22Rv1 (cell line): ENCODE measurements at regions not wholly inside any gene's neighbourhood (a gene's known extent, or its start where the extent isn't known, plus 50 kb on each side); places are given as distances from the start of the nearest gene placed in this dataset.
A peak's percentile ranks its signal among the peaks of the same experiment; 100 is the strongest.

Source experiments
- H3K27ac ChIP-seq: fragments of 450-650 bp; 2 replicates; pipeline ENCODE4 v1.5.1; 2017
- ZFX ChIP-seq: fragments of 450-650 bp; IDR thresholded peaks from 2 replicates; pipeline ENCODE4 v1.6.1; 2017; ENCODE audit warnings: antibody characterized with exemption, borderline replicate concordance
- TF ChIP-seq, protein P1 (sequence below): fragments of 450-650 bp; IDR thresholded peaks from 2 replicates; pipeline ENCODE4 v1.5.1; 2017; ENCODE audit warnings: mild to moderate bottlenecking

DNA sequence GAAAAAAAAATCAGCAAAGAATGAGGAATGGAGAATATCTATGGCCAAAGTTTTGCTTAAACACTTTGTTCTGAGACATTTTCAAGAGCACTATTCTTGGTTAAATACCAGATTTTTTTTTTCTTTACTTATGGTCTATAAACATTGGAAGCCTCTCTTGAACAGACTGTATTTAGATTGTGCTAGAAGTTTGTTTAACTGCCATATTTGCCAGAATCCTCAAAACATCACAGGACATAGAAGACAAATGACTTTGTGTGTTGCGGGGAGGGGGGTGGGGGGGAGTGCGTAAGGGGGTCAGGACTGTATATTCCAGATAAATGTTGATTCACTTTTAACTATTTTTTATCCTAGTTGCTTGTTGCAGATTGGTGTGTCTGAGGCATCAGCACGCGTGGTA is 262.0 kb downstream of the MEIS1 start:
- TF ChIP-seq, protein P1, sequence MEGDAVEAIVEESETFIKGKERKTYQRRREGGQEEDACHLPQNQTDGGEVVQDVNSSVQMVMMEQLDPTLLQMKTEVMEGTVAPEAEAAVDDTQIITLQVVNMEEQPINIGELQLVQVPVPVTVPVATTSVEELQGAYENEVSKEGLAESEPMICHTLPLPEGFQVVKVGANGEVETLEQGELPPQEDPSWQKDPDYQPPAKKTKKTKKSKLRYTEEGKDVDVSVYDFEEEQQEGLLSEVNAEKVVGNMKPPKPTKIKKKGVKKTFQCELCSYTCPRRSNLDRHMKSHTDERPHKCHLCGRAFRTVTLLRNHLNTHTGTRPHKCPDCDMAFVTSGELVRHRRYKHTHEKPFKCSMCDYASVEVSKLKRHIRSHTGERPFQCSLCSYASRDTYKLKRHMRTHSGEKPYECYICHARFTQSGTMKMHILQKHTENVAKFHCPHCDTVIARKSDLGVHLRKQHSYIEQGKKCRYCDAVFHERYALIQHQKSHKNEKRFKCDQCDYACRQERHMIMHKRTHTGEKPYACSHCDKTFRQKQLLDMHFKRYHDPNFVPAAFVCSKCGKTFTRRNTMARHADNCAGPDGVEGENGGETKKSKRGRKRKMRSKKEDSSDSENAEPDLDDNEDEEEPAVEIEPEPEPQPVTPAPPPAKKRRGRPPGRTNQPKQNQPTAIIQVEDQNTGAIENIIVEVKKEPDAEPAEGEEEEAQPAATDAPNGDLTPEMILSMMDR, result no peak
- TF ChIP-seq ZFX, result no peak

DNA sequence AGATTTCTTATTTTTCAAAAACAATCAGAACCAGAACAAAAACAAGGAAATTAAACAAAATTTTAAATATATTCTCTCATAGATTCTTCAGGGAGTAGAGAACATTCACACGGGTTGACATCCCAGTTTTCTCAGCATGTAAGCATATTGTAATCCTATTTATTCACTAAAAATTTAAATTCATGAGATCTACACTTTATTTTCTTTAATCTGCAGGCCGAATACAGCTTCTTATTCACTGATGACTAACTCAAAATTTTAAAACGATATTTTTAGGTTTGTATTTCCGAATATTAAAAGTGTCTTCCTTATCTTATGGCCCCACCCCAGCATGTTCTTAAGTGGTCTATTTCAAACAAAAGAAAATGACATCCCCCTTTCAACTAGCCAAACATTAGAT is 262.4 kb downstream of the MEIS1 start:
- H3K27ac ChIP-seq, result no peak overlapping the region
- no peak for TF ChIP-seq ZFX
- TF ChIP-seq, protein P1, result no peak

More for the DNA sequence above, 262.0 kb downstream of the MEIS1 start:
- H3K27ac ChIP-seq, result no peak overlapping the region

DNA sequence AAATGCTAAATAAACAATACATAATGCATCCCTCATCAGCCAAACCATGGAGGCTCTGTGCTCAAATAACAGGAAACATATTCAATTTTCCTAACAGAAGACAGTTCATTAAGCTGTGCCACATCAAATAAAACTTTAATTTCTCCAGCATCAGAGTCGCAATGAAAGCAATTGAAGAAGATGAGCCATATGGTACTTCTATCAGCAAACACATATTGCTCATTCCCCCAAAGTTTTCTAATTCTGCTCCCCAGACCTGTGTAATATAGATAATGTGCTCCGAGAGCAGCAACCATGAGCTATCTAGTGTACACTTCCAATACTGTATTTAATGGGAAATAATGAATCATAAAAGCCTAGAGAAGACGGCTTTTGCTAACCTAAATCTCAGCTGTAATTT is 263.2 kb downstream of the MEIS1 start:
- TF ChIP-seq ZFX, result no peak
- TF ChIP-seq, protein P1, result no peak
- H3K27ac ChIP-seq, result no peak overlapping the region

DNA sequence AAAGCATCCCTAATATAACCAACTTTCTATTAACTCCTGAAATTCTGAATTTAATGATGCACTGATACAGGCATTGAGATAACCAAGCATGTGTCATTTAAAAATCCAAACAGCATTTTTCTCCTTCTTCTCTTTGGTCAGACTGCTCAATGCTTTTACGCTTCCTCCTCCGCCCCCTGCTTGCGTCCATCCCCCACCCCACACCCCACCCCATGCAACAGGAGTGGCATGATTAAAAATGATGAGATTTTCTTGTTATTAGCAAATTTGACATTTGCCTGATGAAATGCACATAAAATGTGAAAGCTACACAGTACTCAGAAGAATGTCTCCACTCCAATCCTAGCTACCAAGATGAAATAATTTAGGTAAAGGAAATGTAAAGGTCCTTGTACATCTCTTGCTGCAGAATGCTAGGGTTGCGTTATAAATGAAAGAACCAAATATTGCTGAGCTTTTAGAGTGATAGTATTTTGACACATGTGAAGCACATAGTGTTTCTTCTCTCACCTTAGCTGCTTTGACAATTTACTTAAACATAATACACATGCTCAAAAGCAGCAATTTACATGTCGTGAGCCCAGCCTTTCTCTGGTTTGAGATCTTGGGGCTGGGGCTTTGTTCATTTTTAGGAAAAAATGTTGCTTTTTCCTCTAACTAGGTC is 263.8 kb downstream of the MEIS1 start:
- no peak overlapping the region for H3K27ac ChIP-seq
- TF ChIP-seq, protein P1, result no peak
- TF ChIP-seq ZFX, result no peak

DNA sequence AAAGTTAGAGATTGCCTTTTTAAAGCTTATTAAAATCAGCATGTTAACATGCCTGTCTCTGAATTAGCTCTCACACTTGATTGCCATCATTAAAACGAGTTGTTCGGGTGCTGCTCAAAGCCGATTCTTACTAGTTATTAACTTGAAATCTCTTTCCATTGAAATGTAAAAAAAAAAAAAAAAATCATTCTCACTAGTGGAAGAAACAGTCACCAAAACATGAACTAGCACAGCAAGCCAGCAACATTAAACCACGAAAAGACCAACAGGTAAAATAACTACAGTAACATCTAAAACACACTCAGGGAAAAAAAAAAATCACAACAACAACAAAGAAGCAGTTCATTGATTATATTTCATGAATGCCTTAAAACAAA is 264.5 kb downstream of the MEIS1 start:
- no peak overlapping the region for H3K27ac ChIP-seq
- TF ChIP-seq, protein P1, result no peak
- no peak for TF ChIP-seq ZFX

DNA sequence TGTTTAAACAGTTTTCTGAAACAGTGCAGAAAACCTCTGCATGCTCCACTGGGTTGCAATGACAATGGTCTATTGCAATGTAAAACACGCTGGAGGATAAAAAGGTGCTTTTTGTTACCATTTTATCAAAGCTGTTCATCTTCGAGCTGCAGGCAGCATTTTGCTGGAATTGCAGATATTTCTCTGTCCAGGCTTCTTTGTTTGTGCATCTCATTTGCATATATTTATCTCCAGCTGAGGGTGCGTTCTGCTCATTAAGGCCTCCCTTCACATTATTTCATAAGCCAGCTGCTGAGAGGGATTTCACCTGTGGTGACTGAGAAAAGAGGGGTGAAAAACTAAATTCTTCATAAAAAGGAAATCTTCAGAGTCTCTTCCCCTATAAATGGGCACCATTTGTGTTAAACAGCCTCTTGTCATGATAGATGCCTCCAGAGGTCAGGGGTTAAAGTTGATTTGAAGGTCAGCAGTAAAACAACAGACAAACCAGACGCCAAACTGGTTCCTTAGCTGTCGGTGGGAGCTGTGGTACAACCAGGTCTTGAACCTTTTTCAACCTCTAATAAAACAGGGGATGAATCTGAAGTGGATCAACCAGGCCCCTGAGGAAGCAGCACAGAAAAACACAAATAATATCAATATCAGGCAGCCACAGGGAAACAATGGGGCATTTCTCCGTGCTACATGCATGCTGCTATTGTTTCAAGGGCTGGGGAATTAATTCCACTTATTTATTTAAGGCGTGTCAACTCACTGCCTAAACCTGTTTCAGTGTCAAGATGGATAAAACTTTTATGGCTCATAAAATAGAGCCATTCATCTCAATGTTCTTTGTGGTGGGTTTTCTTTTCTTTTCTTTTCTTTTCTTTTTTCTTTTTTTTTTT is 265.1 kb downstream of the MEIS1 start:
- no peak for TF ChIP-seq ZFX
- TF ChIP-seq, protein P1, result no peak
- H3K27ac ChIP-seq, result peak overlapping the region; percentile 36; the same call in 1 of the 2 replicates

DNA sequence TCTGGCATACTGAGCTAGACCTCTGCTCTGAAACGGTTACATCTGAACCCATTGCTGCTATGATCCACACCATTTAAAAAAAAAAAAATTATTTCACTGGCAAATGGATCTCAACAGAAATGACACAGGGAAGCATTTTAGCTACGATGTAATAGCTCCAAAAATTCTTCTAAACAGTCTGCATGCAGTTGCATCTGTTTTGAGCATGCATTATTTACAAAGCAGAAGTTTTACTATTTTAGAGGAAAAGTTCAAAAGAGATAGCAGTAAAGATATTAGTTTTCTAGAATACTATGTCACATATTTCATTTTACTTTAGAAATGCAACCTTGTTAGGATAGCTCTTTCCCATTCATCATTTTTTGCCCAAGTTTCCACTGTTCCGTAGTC is 265.7 kb downstream of the MEIS1 start:
- H3K27ac ChIP-seq, result peak overlapping the region; percentile 36; the same call in 1 of the 2 replicates
- TF ChIP-seq, protein P1, result no peak
- TF ChIP-seq ZFX, result no peak
